CD4-positive, alpha-beta T cell treated with Interleukin-17A for 4 hours (primary cell): ENCODE measurements at regions not wholly inside any gene's neighbourhood (a gene's known extent, or its start where the extent isn't known, plus 50 kb on each side); places are given as distances from the start of the nearest gene placed in this dataset.
"Not testable (repeated sequence)": the region's sequence is repeated elsewhere in the genome, so short reads cannot be mapped to it uniquely, and the experiment has no call there.

ENCODE experiments used
- DNase-seq: peaks from one replicate; pipeline ENCODE4 v3.0.0-alpha.2; 2020; ENCODE audit warnings: mixed read lengths

- no peak for DNase-seq
These were observed 480.4 kb downstream of the SIPA1L2 start for GRCh38 chr1:232149287-232150201.

- no peak for DNase-seq
These were observed 482.7 kb downstream of the SIPA1L2 start for GRCh38 chr1:232147215-232147614.

- no peak for DNase-seq
These were observed 483.4 kb downstream of the SIPA1L2 start for GRCh38 chr1:232146514-232146913.

GRCh38 chr1:232145768-232146167 is 484.2 kb downstream of the SIPA1L2 start:
- DNase-seq = no peak

- DNase-seq = no peak
These were observed 485.2 kb downstream of the SIPA1L2 start for GRCh38 chr1:232144696-232145230.

- DNase-seq = no peak
These were observed 486.5 kb downstream of the SIPA1L2 start for GRCh38 chr1:232143315-232143886.

- no peak for DNase-seq
These were observed 487.3 kb downstream of the SIPA1L2 start for GRCh38 chr1:232142403-232143314.

- not testable (repeated sequence) for DNase-seq
These were observed 488.8 kb downstream of the SIPA1L2 start for GRCh38 chr1:232141167-232141448.

- no peak for DNase-seq
These were observed 489.3 kb downstream of the SIPA1L2 start for GRCh38 chr1:232140419-232141166.

GRCh38 chr1:232139444-232139843 is 490.5 kb downstream of the SIPA1L2 start:
- DNase-seq = no peak

- no peak for DNase-seq
These were observed 491.9 kb downstream of the SIPA1L2 start for GRCh38 chr1:232138044-232138443.

- no peak for DNase-seq
These were observed 492.9 kb downstream of the SIPA1L2 start for GRCh38 chr1:232137066-232137465.

- DNase-seq = no peak
These were observed 493.8 kb downstream of the SIPA1L2 start for GRCh38 chr1:232136136-232136535.

- no peak for DNase-seq
These were observed 495.6 kb downstream of the SIPA1L2 start for GRCh38 chr1:232134365-232134764.

- no peak for DNase-seq
These were observed 497.4 kb downstream of the SIPA1L2 start for GRCh38 chr1:232132572-232132971.

- no peak for DNase-seq
These were observed 498.1 kb downstream of the SIPA1L2 start for GRCh38 chr1:232131715-232132391.

- no peak for DNase-seq
These were observed 499.0 kb downstream of the SIPA1L2 start for GRCh38 chr1:232130815-232131480.

GRCh38 chr1:232127190-232127589 is 500.6 kb downstream of the DISC1 start:
- no peak for DNase-seq

- DNase-seq = no peak
These were observed 497.4 kb downstream of the DISC1 start for GRCh38 chr1:232123775-232124659.

GRCh38 chr1:232117903-232118302 is 491.3 kb downstream of the DISC1 start:
- DNase-seq = not testable (repeated sequence)
